H7 (cell line): ENCODE measurements at regions not wholly inside any gene's neighbourhood (a gene's known extent, or its start where the extent isn't known, plus 50 kb on each side); places are given as distances from the start of the nearest gene placed in this dataset.
A peak's percentile ranks its signal among the peaks of the same experiment; 100 is the strongest.

Source experiments
- DNase-seq: peaks from one replicate; pipeline ENCODE4 v3.0.0; 2012
- H3K27me3 ChIP-seq: 2 replicates; pipeline ENCODE4 v1.6.0; 2011; ENCODE audit warnings: mild to moderate bottlenecking, low read length; ENCODE audit not compliant: control insufficient read depth, insufficient read depth
- H3K36me3 ChIP-seq: replicated peaks from 2 replicates; pipeline ENCODE4 v1.5.1; 2011; ENCODE audit warnings: low read length; ENCODE audit not compliant: control insufficient read depth, insufficient read depth
- H3K4me3 ChIP-seq: 2 replicates; pipeline ENCODE4 v1.5.1; 2011; ENCODE audit warnings: low read depth, mild to moderate bottlenecking, control low read depth, low read length, moderate library complexity; ENCODE audit not compliant: insufficient read depth

- no peak overlapping the region for H3K4me3 ChIP-seq
- H3K36me3 ChIP-seq, result no peaks in the 10 kb centered on the region
- no peak for DNase-seq
- H3K27me3 ChIP-seq, result no peaks in the 10 kb centered on the region
These were observed 650.6 kb upstream of the SALL1 start for GRCh38 chr16:51801635-51802034.

GRCh38 chr16:51797669-51798259 is 646.7 kb upstream of the SALL1 start:
- Histone ChIP-seq H3K36me3 (no peaks in the 10 kb centered on the region), H3K4me3 (no peak overlapping the region), H3K27me3 (no peaks in the 10 kb centered on the region)
- no peak for DNase-seq

- no peaks in the 10 kb centered on the region for H3K27me3 ChIP-seq
- H3K4me3 ChIP-seq, result no peak overlapping the region
- DNase-seq, result no peak
- H3K36me3 ChIP-seq, result no peaks in the 10 kb centered on the region
These were observed 628.2 kb upstream of the SALL1 start for GRCh38 chr16:51779240-51779639.

- H3K27me3 ChIP-seq, result no peaks in the 10 kb centered on the region
- peak; percentile 23 for DNase-seq
- H3K4me3 ChIP-seq, result peak overlapping the region; percentile 57
- no peaks in the 10 kb centered on the region for H3K36me3 ChIP-seq
These were observed 622.2 kb upstream of the SALL1 start for GRCh38 chr16:51773071-51773890.

GRCh38 chr16:51766739-51767138 is 615.7 kb upstream of the SALL1 start:
- H3K36me3 ChIP-seq, result no peaks in the 10 kb centered on the region
- no peak for DNase-seq
- H3K27me3 ChIP-seq, result peaks cover 2% of the 10 kb centered on the region; the same call in 1 of the 2 replicates
- H3K4me3 ChIP-seq, result no peak overlapping the region

GRCh38 chr16:51763072-51763661 is 612.1 kb upstream of the SALL1 start:
- peaks cover 2% of the 10 kb centered on the region; the same call in 1 of the 2 replicates for H3K27me3 ChIP-seq
- no peaks in the 10 kb centered on the region for H3K36me3 ChIP-seq
- H3K4me3 ChIP-seq, result no peak overlapping the region
- peak; percentile 60 for DNase-seq

- Histone ChIP-seq H3K27me3 (peaks cover 2% of the 10 kb centered on the region; the same call in 1 of the 2 replicates), H3K36me3 (no peaks in the 10 kb centered on the region), H3K4me3 (no peak overlapping the region)
- peak; percentile 77 for DNase-seq
These were observed 611.3 kb upstream of the SALL1 start for GRCh38 chr16:51762081-51762996.

GRCh38 chr16:51761001-51761400 is 609.9 kb upstream of the SALL1 start:
- Histone ChIP-seq H3K36me3 (no peaks in the 10 kb centered on the region), H3K4me3 (no peak overlapping the region), H3K27me3 (peaks cover 2% of the 10 kb centered on the region; the same call in 1 of the 2 replicates)
- no peak for DNase-seq

GRCh38 chr16:51759999-51760398 is 608.9 kb upstream of the SALL1 start:
- DNase-seq, result no peak
- Histone ChIP-seq H3K27me3 (peaks cover 2% of the 10 kb centered on the region; the same call in 1 of the 2 replicates), H3K36me3 (no peaks in the 10 kb centered on the region), H3K4me3 (no peak overlapping the region)

- Histone ChIP-seq H3K36me3 (no peaks in the 10 kb centered on the region), H3K4me3 (no peak overlapping the region), H3K27me3 (peaks cover 2% of the 10 kb centered on the region; the same call in 1 of the 2 replicates)
- no peak for DNase-seq
These were observed 608.3 kb upstream of the SALL1 start for GRCh38 chr16:51759329-51759728.

GRCh38 chr16:51757921-51758479 is 606.9 kb upstream of the SALL1 start:
- no peak for DNase-seq
- Histone ChIP-seq H3K36me3 (no peaks in the 10 kb centered on the region), H3K27me3 (peaks cover 2% of the 10 kb centered on the region; the same call in 1 of the 2 replicates), H3K4me3 (no peak overlapping the region)

GRCh38 chr16:51757505-51757904 is 606.4 kb upstream of the SALL1 start:
- no peak for DNase-seq
- Histone ChIP-seq H3K4me3 (no peak overlapping the region), H3K36me3 (no peaks in the 10 kb centered on the region), H3K27me3 (peaks cover under 1% of the 10 kb centered on the region; the same call in 1 of the 2 replicates)

GRCh38 chr16:51757124-51757470 is 606.0 kb upstream of the SALL1 start:
- no peaks in the 10 kb centered on the region for H3K36me3 ChIP-seq
- no peaks in the 10 kb centered on the region for H3K27me3 ChIP-seq
- peak; percentile 10 for DNase-seq
- no peak overlapping the region for H3K4me3 ChIP-seq
